ENCODE measurements at regions not wholly inside any gene's neighbourhood (a gene's known extent, or its start where the extent isn't known, plus 50 kb on each side); places are given as distances from the start of the nearest gene placed in this dataset.

GRCh38 chr20:57871237-57871632 is 161.4 kb upstream of the PMEPA1 start (continued):
- TF ChIP-seq CHD7 (IDR thresholded peaks at IDR 0.05; ENCODE audit: insufficient replicate concordance, low read length) (no peak), SRF (IDR thresholded peaks at IDR 0.05; ENCODE audit: low read depth, low read length) (no peak), SIRT6 (IDR thresholded peaks at IDR 0.05; ENCODE audit: low read length) (no peak), RAD21 (IDR thresholded peaks at IDR 0.05 in 1 of 2, conservative IDR thresholded peaks at IDR 0.05 in 1 of 2; ENCODE audit: low read depth in 2 of 2, low read length in 2 of 2) (no peak)

Measured in H1 (cell line).